Liver (tissue), 8 donors: ENCODE measurements at regions not wholly inside any gene's neighbourhood (a gene's known extent, or its start where the extent isn't known, plus 50 kb on each side); places are given as distances from the start of the nearest gene placed in this dataset.

Experiments
- DNase-seq: peaks from one replicate; pipeline ENCODE4 v3.0.0-alpha.2; 2017; ENCODE audit warnings: low spot score
- H3K27ac ChIP-seq, 2 donors: one replicate each; pipeline ENCODE4 v1.7.0; 2013; ENCODE audit warnings: inconsistent platforms in 2 of 2, low read length in 2 of 2, control low read depth in 1 of 2, low read depth in 1 of 2, mild to moderate bottlenecking in 1 of 2
- H3K27me3 ChIP-seq, 4 donors: one replicate each; pipeline versions ENCODE4 v1.6.1 to v1.7.0; 2013; ENCODE audit warnings: low read length in 3 of 4, inconsistent platforms in 1 of 4, mild to moderate bottlenecking in 1 of 4, moderate library complexity in 1 of 4; ENCODE audit not compliant: control insufficient read depth in 4 of 4, insufficient read depth in 4 of 4
- H3K36me3 ChIP-seq, 4 donors: one replicate each; pipeline versions ENCODE4 v1.6.1 to v1.7.0; 2013; ENCODE audit warnings: low read length in 3 of 4, mild to moderate bottlenecking in 3 of 4, low read depth in 1 of 4, moderate library complexity in 1 of 4; ENCODE audit not compliant: control insufficient read depth in 4 of 4, insufficient read depth in 3 of 4
- H3K4me1 ChIP-seq, 4 donors: one replicate each; pipeline versions ENCODE4 v1.6.1 to v1.7.0; 2013; ENCODE audit warnings: low read length in 3 of 4, mild to moderate bottlenecking in 3 of 4, moderate library complexity in 1 of 4; ENCODE audit not compliant: control insufficient read depth in 4 of 4, insufficient read depth in 4 of 4
- H3K4me3 ChIP-seq, 3 donors: one replicate each; pipeline versions ENCODE4 v1.6.1 to v1.7.0; 2013; ENCODE audit warnings: low read length in 3 of 3, control low read depth in 1 of 3, low read depth in 1 of 3, mild to moderate bottlenecking in 1 of 3
- H3K9ac ChIP-seq, 2 donors: one replicate each; pipeline ENCODE4 v1.7.0; 2013; ENCODE audit warnings: low read length in 2 of 2, mild to moderate bottlenecking in 2 of 2, moderate library complexity in 2 of 2, control low read depth in 1 of 2, low read depth in 1 of 2
- H3K9me3 ChIP-seq, 4 donors: one replicate each; pipeline versions ENCODE4 v1.6.1 to v1.7.0; 2013; ENCODE audit warnings: low read length in 3 of 4; ENCODE audit not compliant: control insufficient read depth in 4 of 4
- ATF3 ChIP-seq: IDR thresholded peaks from 2 replicates; pipeline ENCODE4 v1.6.1; 2016; ENCODE audit warnings: antibody characterized with exemption
- CTCF ChIP-seq: fragments of 150-350 bp; IDR thresholded peaks from 2 replicates; pipeline ENCODE4 v1.5.1; 2017; ENCODE audit warnings: improper control_type of control experiment, low read depth, low read length; ENCODE audit not compliant: missing input control
- EGR1 ChIP-seq, 2 donors: IDR thresholded peaks; 2 replicates each; pipeline ENCODE4 v1.6.1; 2016 to 2018; ENCODE audit warnings: antibody characterized with exemption in 2 of 2, low read depth in 2 of 2
- FOXA2 ChIP-seq: IDR thresholded peaks from 2 replicates; pipeline ENCODE4 v1.6.1; 2016; ENCODE audit warnings: antibody characterized with exemption
- GABPA ChIP-seq, 2 donors: IDR thresholded peaks in 1 of 2; conservative IDR thresholded peaks in 1 of 2; 2 replicates each; pipeline ENCODE4 v1.6.1; 2016; ENCODE audit warnings: antibody characterized with exemption in 2 of 2, mild to moderate bottlenecking in 1 of 2, moderate library complexity in 1 of 2
- HNF4A ChIP-seq, 2 donors: conservative IDR thresholded peaks; 2 replicates each; pipeline ENCODE4 v1.6.1; 2016; ENCODE audit warnings: antibody characterized with exemption in 2 of 2, mild to moderate bottlenecking in 2 of 2
- NR2F2 ChIP-seq: IDR thresholded peaks from 2 replicates; pipeline ENCODE4 v1.6.1; 2016; ENCODE audit warnings: antibody characterized with exemption
- RAD21 ChIP-seq, 2 donors: IDR thresholded peaks; 2 replicates each; pipeline ENCODE4 v1.6.1; 2016; ENCODE audit warnings: antibody characterized with exemption in 2 of 2, mild to moderate bottlenecking in 2 of 2
- REST ChIP-seq: IDR thresholded peaks from 2 replicates; pipeline ENCODE4 v1.6.1; 2016; ENCODE audit warnings: antibody characterized with exemption, mild to moderate bottlenecking
- RXRA ChIP-seq, 2 donors: IDR thresholded peaks; 2 replicates each; pipeline ENCODE4 v1.6.1; 2017 to 2018; ENCODE audit warnings: antibody characterized with exemption in 2 of 2, mild to moderate bottlenecking in 1 of 2
- SP1 ChIP-seq: IDR thresholded peaks from 2 replicates; pipeline ENCODE4 v1.6.1; 2018; ENCODE audit warnings: antibody characterized with exemption, mild to moderate bottlenecking
- TAF1 ChIP-seq: conservative IDR thresholded peaks from 2 replicates; pipeline ENCODE4 v1.6.1; 2016; ENCODE audit warnings: antibody characterized with exemption, mild to moderate bottlenecking
- YY1 ChIP-seq: IDR thresholded peaks from 2 replicates; pipeline ENCODE4 v1.6.1; 2016; ENCODE audit warnings: antibody characterized with exemption, mild to moderate bottlenecking
- ZBTB33 ChIP-seq: IDR thresholded peaks from 2 replicates; pipeline ENCODE4 v1.6.1; 2016; ENCODE audit warnings: antibody characterized with exemption
- WGBS: extraction: QIAGEN DNeasy Blood & Tissue Kit; methylation state at CpG from one replicate; pipeline ENCODE4 v1.1.7; 2013; 5-methylcytosine and 5-hydroxymethylcytosine counted together
- donor health status: healthy.
- donor health status: healthy.
- donor health status: healthy.
- donor health status: healthy.
- donor health status: healthy.

- 67% methylated on average over 4 of the region's 4 CpGs for WGBS
- no peak for TF ChIP-seq RXRA (IDR thresholded peaks at IDR 0.05)
- no peak for TF ChIP-seq CTCF
- no peak for TF ChIP-seq HNF4A (conservative IDR thresholded peaks at IDR 0.05)
- TF ChIP-seq FOXA2, result no peak
- Histone ChIP-seq H3K4me1 (no peaks in the 10 kb centered on the region), H3K9me3 (no peaks in the 10 kb centered on the region), H3K27ac (no peak overlapping the region), H3K4me3 (no peak overlapping the region), H3K36me3 (no peaks in the 10 kb centered on the region), H3K9ac (no peak overlapping the region), H3K27me3 (no peaks in the 10 kb centered on the region)
- no peak for DNase-seq
These were observed 536.9 kb downstream of the TMEM114 start for GRCh38 chr16:8053437-8053836.

- WGBS, result 68% methylated on average over 4 of the region's 4 CpGs
- DNase-seq, result no peak
- H3K27me3 ChIP-seq, result no peaks in the 10 kb centered on the region
- no peak overlapping the region for H3K27ac ChIP-seq
- H3K36me3 ChIP-seq, result no peaks in the 10 kb centered on the region
- no peak overlapping the region for H3K9ac ChIP-seq
- no peak overlapping the region for H3K4me3 ChIP-seq
- TF ChIP-seq ATF3, result no peak
- no peak for TF ChIP-seq NR2F2
- no peak for TF ChIP-seq TAF1
- no peak for TF ChIP-seq EGR1 (IDR thresholded peaks at IDR 0.05; ENCODE audit: low read depth in 2 of 2)
- TF ChIP-seq FOXA2, result no peak
- TF ChIP-seq RAD21 (IDR thresholded peaks at IDR 0.05), result no peak
- TF ChIP-seq SP1, result no peak
- no peak for TF ChIP-seq ZBTB33
- no peaks in the 10 kb centered on the region for H3K9me3 ChIP-seq
- H3K4me1 ChIP-seq, result no peaks in the 10 kb centered on the region
These were observed 541.9 kb downstream of the TMEM114 start for GRCh38 chr16:8048433-8048832.

- Histone ChIP-seq H3K4me1 (no peaks in the 10 kb centered on the region), H3K27ac (no peak overlapping the region), H3K36me3 (no peaks in the 10 kb centered on the region), H3K27me3 (no peaks in the 10 kb centered on the region), H3K9ac (no peak overlapping the region), H3K9me3 (no peaks in the 10 kb centered on the region), H3K4me3 (no peak overlapping the region)
- 77% methylated on average over 7 of the region's 7 CpGs for WGBS
- no peak for DNase-seq
- TF ChIP-seq ATF3 (no peak), SP1 (no peak), HNF4A (conservative IDR thresholded peaks at IDR 0.05) (no peak), RAD21 (IDR thresholded peaks at IDR 0.05) (no peak), EGR1 (IDR thresholded peaks at IDR 0.05; ENCODE audit: low read depth in 2 of 2) (no peak), GABPA (IDR thresholded peaks at IDR 0.05 in 1 of 2, conservative IDR thresholded peaks at IDR 0.05 in 1 of 2) (no peak), ZBTB33 (no peak), REST (no peak), NR2F2 (no peak), CTCF (no peak), FOXA2 (no peak), YY1 (no peak)
These were observed 542.6 kb downstream of the TMEM114 start for GRCh38 chr16:8047736-8048135.
